LNCAP (cell line): ENCODE measurements at regions not wholly inside any gene's neighbourhood (a gene's known extent, or its start where the extent isn't known, plus 50 kb on each side); places are given as distances from the start of the nearest gene placed in this dataset.

Experiments
- CTCF ChIP-seq: fragments of 450-650 bp; IDR thresholded peaks from 2 replicates; pipeline ENCODE4 v1.5.1; 2017; ENCODE audit warnings: mild to moderate bottlenecking

GRCh38 chr15:38049891-38050290 is 115.5 kb downstream of the TMCO5A start:
- TF ChIP-seq CTCF: no peak

- TF ChIP-seq CTCF: no peak
These were observed 116.3 kb downstream of the TMCO5A start for GRCh38 chr15:38050529-38051448.

DNA sequence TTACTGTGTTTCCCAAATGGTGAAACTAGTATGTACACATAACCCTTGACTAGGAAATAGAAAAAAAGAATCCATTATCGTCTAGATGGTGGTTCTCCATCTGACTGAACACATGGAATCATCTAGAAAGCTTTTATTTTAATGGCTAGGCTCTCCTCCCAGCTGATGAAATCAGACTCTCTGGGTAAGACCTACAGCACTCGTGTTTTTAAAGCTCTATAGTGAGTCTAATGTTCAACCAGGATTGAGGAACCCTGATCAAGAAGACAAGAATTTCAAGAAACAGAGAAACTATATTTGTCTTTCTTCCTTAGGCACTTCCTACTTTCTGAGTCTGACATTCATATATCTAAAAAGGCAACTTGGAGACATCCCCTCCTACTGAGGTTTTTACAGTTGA is 118.8 kb downstream of the TMCO5A start:
- no peak for TF ChIP-seq CTCF

DNA sequence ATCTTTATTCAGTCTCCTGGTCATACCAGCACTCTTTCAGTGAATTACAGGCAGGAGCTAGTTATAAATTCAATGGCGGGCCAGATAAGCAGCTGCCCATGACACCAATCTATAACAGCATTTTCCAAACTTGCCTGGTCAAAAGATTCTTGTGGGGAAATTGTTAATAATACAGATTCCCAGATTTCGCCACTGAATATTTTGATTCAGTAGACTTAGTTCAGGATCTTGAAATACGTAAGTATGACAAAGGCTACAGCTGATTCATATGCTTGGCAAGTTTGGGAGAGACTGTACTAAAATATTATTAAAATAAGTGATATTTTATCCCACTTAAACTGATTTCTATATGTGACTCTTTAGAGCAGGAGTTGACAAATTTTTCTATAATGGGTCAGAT is 119.3 kb downstream of the TMCO5A start:
- TF ChIP-seq CTCF: no peak

- TF ChIP-seq CTCF: no peak
These were observed 120.0 kb downstream of the TMCO5A start for GRCh38 chr15:38054488-38054887.

DNA sequence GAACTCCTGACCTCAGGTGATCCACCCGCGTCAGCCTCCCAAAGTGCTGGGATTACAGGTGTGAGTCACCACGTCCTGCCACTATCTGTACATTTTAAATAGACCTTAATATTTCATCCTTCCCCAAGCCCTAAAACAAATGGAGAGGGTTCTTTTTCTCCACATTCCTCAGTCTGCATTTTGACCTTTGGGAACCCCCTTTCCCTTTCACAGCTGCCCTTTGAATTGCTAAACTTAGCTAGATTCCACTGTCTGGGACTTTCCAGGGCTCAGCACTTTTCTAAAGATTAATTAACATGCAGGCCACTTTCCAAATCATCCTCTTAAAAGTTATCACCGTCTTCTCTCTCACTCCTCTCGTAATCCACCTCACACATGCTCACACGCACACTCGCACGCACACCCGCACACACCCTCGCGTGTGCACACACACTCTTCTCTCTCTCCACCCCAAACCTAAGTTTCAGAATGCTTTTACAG is 124.2 kb downstream of the TMCO5A start:
- no peak for TF ChIP-seq CTCF

DNA sequence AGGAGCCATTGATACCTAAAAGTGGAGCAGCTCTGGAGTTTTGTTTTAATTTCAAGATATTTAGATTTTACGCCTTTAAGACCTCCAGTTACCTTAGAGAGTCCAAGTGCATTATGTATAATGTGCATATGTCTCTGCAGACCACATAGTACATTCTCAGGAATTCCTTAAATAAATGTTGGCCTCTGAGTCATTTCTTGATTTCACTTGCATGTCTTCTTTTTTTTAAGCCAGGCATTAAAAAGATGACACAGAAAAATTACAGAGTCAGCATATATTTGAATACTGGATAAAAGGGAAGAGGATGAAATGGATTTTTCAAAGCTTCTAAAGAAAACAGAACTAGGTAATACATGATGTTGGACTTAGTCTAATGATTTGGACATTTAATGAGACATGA is 125.2 kb downstream of the TMCO5A start:
- no peak for TF ChIP-seq CTCF
